ENCODE measurements at regions not wholly inside any gene's neighbourhood (a gene's known extent, or its start where the extent isn't known, plus 50 kb on each side); places are given as distances from the start of the nearest gene placed in this dataset.

DNA sequence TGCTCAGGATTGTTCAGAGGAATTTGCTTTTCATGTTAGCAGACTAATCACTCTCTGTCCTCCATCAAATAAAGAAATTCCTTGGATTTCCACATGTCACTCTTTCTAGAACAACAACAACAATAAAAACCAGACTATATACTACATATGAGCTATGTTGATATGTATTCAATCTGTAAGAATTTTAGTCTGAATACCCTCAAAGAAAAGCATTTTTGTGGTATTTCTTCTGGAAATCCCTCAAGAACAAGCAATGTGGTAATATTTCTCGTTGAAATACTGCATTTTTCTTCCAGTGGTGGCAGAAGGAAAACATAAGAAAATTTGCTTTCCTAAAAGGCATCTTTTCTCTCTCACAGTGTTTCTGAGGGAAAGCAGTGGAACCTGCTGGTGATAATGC is 312.6 kb upstream of the RSPO3 start:
- Histone ChIP-seq H3K14ac (replicated peaks; ENCODE audit: low read depth, low read length) (no peak overlapping the region), H2BK120ac (ENCODE audit: low read depth, low read length) (no peak overlapping the region), H2AFZ (replicated peaks; ENCODE audit: low read length, poor library complexity) (no peak overlapping the region), H3K27me3 (ENCODE audit: control insufficient read depth, insufficient read depth, low read length) (no peaks in the 10 kb centered on the region), H2BK15ac (ENCODE audit: low read depth, low read length) (no peak overlapping the region), H4K5ac (ENCODE audit: low read depth, low read length) (no peak overlapping the region), H3K4me1 (ENCODE audit: control insufficient read depth, insufficient read depth, low read length) (no peaks in the 10 kb centered on the region), H3K79me1 (ENCODE audit: low read depth in 1 of 2, low read length in 2 of 2) (no peaks in the 10 kb centered on the region), H2BK20ac (ENCODE audit: low read depth, low read length) (no peak overlapping the region), H3K4me3 (ENCODE audit: insufficient read depth, low read depth, low read length) (no peak overlapping the region), H3K9ac (ENCODE audit: low read depth, low read length) (no peak overlapping the region), H3K27ac (ENCODE audit: insufficient read depth, low read length) (no peak overlapping the region), H3K9me3 (ENCODE audit: control insufficient read depth, insufficient read depth, low read length) (no peaks in the 10 kb centered on the region), H3K36me3 (ENCODE audit: control insufficient read depth, insufficient read depth, low read length) (no peaks in the 10 kb centered on the region), H3K56ac (ENCODE audit: extremely low read depth, insufficient read depth, low read length) (no peak overlapping the region), H4K91ac (ENCODE audit: insufficient read depth, low read depth, low read length) (no peak overlapping the region), H4K20me1 (ENCODE audit: insufficient read depth, low read length) (no peaks in the 10 kb centered on the region), H3K4ac (ENCODE audit: low read depth, low read length) (no peak overlapping the region), H3K23ac (ENCODE audit: low read depth, low read length) (no peak overlapping the region), H3K9me1 (ENCODE audit: insufficient read depth, low read length) (no peaks in the 10 kb centered on the region), H2BK5ac (ENCODE audit: low read depth, low read length, poor library complexity, severe bottlenecking) (no peak overlapping the region), H2AK5ac (ENCODE audit: low read depth, low read length) (no peak overlapping the region), H3K4me2 (ENCODE audit: low read depth, low read length) (no peak overlapping the region), H4K8ac (ENCODE audit: low read depth in 2 of 2, low read length in 2 of 2) (no peak overlapping the region), H2AK9ac (replicated peaks; ENCODE audit: low read depth, low read length, poor library complexity) (no peak overlapping the region), H3K18ac (ENCODE audit: low read depth, low read length) (no peak overlapping the region)
- ChIA-PET CTCF (no interaction called here), POLR2A (ENCODE audit: unreplicated experiment) (no interaction called here)
- WGBS, 2 experiments (ENCODE audit: extremely low coverage in 2 of 2, insufficient read length in 1 of 2), result no CpG with 5 or more reads among the region's 1 CpG
- in situ Hi-C loops (cut with MboI; ENCODE audit: low sequenced_read_pairs) (no loop called here), intact Hi-C loops (cut with micrococcal nuclease) (loop anchor here (10.0 kb wide), 1 partner anchor 729 kb away; no protein-coding TSS in a partner anchor), dilution Hi-C loops (cut with HindIII; ENCODE audit: low sequenced_read_pairs, unreplicated experiment) (no loop called here)
- TF ChIP-seq SMC3 (IDR thresholded peaks at IDR 0.05; ENCODE audit: low read depth, low read length) (no peak), MXI1 (IDR thresholded peaks at IDR 0.05; ENCODE audit: borderline replicate concordance, low read depth, low read length) (no peak), BHLHE40 (IDR thresholded peaks at IDR 0.05; ENCODE audit: low read depth, low read length) (no peak), CEBPB (IDR thresholded peaks at IDR 0.05; ENCODE audit: low read depth, low read length) (no peak), RCOR1 (IDR thresholded peaks at IDR 0.05; ENCODE audit: insufficient replicate concordance, low read length) (no peak), CHD1 (IDR thresholded peaks at IDR 0.05; ENCODE audit: low read depth, low read length) (no peak), RAD21 (IDR thresholded peaks at IDR 0.05; ENCODE audit: low read length) (no peak), MAFK (IDR thresholded peaks at IDR 0.05; ENCODE audit: low read depth, low read length) (no peak), FOS (IDR thresholded peaks at IDR 0.05; ENCODE audit: low read depth, low read length) (no peak)
- TF ChIP-seq, protein P1, sequence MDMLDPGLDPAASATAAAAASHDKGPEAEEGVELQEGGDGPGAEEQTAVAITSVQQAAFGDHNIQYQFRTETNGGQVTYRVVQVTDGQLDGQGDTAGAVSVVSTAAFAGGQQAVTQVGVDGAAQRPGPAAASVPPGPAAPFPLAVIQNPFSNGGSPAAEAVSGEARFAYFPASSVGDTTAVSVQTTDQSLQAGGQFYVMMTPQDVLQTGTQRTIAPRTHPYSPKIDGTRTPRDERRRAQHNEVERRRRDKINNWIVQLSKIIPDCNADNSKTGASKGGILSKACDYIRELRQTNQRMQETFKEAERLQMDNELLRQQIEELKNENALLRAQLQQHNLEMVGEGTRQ (IDR thresholded peaks at IDR 0.05; ENCODE audit: low read depth, low read length), result no peak
- TF ChIP-seq, protein P2, sequence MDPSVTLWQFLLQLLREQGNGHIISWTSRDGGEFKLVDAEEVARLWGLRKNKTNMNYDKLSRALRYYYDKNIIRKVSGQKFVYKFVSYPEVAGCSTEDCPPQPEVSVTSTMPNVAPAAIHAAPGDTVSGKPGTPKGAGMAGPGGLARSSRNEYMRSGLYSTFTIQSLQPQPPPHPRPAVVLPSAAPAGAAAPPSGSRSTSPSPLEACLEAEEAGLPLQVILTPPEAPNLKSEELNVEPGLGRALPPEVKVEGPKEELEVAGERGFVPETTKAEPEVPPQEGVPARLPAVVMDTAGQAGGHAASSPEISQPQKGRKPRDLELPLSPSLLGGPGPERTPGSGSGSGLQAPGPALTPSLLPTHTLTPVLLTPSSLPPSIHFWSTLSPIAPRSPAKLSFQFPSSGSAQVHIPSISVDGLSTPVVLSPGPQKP (IDR thresholded peaks at IDR 0.05; ENCODE audit: borderline replicate concordance, low read depth, low read length), result no peak
- DNase-seq (no peak), ATAC-seq (ENCODE audit: low read depth) (no peak)
- BruUV-seq (replicated peaks), result no TSS peak
